Mesendoderm (in vitro differentiated cells): ENCODE measurements at regions not wholly inside any gene's neighbourhood (a gene's known extent, or its start where the extent isn't known, plus 50 kb on each side); places are given as distances from the start of the nearest gene placed in this dataset.

Source experiments
- DNase-seq: peaks from one replicate; pipeline ENCODE4 v3.0.0; 2013
- H2AK5ac ChIP-seq: 2 replicates; pipeline ENCODE4 v1.6.1; 2013; ENCODE audit warnings: low read length, inconsistent platforms
- H2BK120ac ChIP-seq: 2 replicates; pipeline ENCODE4 v1.6.1; 2013; ENCODE audit warnings: low read depth, mild to moderate bottlenecking, low read length, moderate library complexity, mixed read lengths
- H2BK15ac ChIP-seq: replicated peaks from 2 replicates; pipeline ENCODE4 v1.6.1; 2013; ENCODE audit warnings: low read depth, mild to moderate bottlenecking, moderate library complexity
- H2BK5ac ChIP-seq: 2 replicates; pipeline ENCODE4 v1.6.1; 2013; ENCODE audit warnings: low read length, inconsistent platforms
- H3K18ac ChIP-seq: 2 replicates; pipeline ENCODE4 v1.6.1; 2013; ENCODE audit warnings: mild to moderate bottlenecking, low read length, mixed read lengths
- H3K23ac ChIP-seq: one replicate; pipeline ENCODE4 v1.6.1; 2013; ENCODE audit warnings: low read length
- H3K27ac ChIP-seq: 2 replicates; pipeline ENCODE4 v1.5.1; 2013; ENCODE audit warnings: low read depth, mild to moderate bottlenecking, inconsistent platforms, low read length, moderate library complexity
- H3K27me3 ChIP-seq: 2 replicates; pipeline ENCODE4 v1.6.1; 2013; ENCODE audit warnings: low read length, control low read depth, mild to moderate bottlenecking, inconsistent platforms; ENCODE audit not compliant: insufficient read depth, poor library complexity
- H3K36me3 ChIP-seq: 2 replicates; pipeline ENCODE4 v1.6.1; 2013; ENCODE audit warnings: low read length, inconsistent platforms; ENCODE audit not compliant: control insufficient read depth, insufficient read depth
- H3K4ac ChIP-seq: one replicate; pipeline ENCODE4 v1.6.1; 2013; ENCODE audit warnings: low read depth, mild to moderate bottlenecking, low read length, moderate library complexity
- H3K4me1 ChIP-seq: 2 replicates; pipeline ENCODE4 v1.6.1; 2013; ENCODE audit warnings: low read depth, low read length, inconsistent platforms; ENCODE audit not compliant: control insufficient read depth
- H3K4me2 ChIP-seq: 2 replicates; pipeline ENCODE4 v1.6.1; 2013; ENCODE audit warnings: low read length
- H3K4me3 ChIP-seq: 2 replicates; pipeline ENCODE4 v1.5.1; 2013; ENCODE audit warnings: mild to moderate bottlenecking, low read length
- H3K56ac ChIP-seq: one replicate; pipeline ENCODE4 v1.6.1; 2013; ENCODE audit warnings: low read length
- H3K79me1 ChIP-seq: 2 replicates; pipeline ENCODE4 v1.6.1; 2013; ENCODE audit warnings: low read length, inconsistent platforms
- H3K79me2 ChIP-seq: 2 replicates; pipeline ENCODE4 v1.6.1; 2013; ENCODE audit warnings: mild to moderate bottlenecking, low read length; ENCODE audit not compliant: control insufficient read depth, insufficient read depth
- H3K9ac ChIP-seq: 2 replicates; pipeline ENCODE4 v1.6.1; 2013; ENCODE audit warnings: low read length, inconsistent platforms
- H4K5ac ChIP-seq: one replicate; pipeline ENCODE4 v1.6.1; 2013; ENCODE audit warnings: low read length
- H4K8ac ChIP-seq: one replicate; pipeline ENCODE4 v1.6.1; 2013; ENCODE audit warnings: low read depth, mild to moderate bottlenecking, control low read depth, low read length, moderate library complexity
- WGBS: extraction: QIAGEN DNeasy Blood & Tissue Kit; methylation state at CpG from one replicate; pipeline ENCODE4 v1.1.7; 2013; ENCODE audit warnings: low lambda C conversion rate, missing lambda C conversion rate; ENCODE audit not compliant: insufficient coverage; ENCODE audit errors: extremely low coverage; 5-methylcytosine and 5-hydroxymethylcytosine counted together

GRCh38 chr5:121263456-121263855 is 588.2 kb upstream of the FTMT start:
- Histone ChIP-seq H3K27ac (no peak overlapping the region), H3K36me3 (no peaks in the 10 kb centered on the region), H2AK5ac (no peak overlapping the region), H4K5ac (no peak overlapping the region), H2BK5ac (no peak overlapping the region), H3K4me1 (no peaks in the 10 kb centered on the region), H2BK15ac (no peak overlapping the region), H3K27me3 (no peaks in the 10 kb centered on the region), H2BK120ac (no peak overlapping the region), H4K8ac (no peak overlapping the region), H3K79me1 (no peaks in the 10 kb centered on the region), H3K79me2 (no peaks in the 10 kb centered on the region), H3K9ac (no peak overlapping the region), H3K4ac (no peak overlapping the region), H3K4me3 (no peak overlapping the region), H3K18ac (no peak overlapping the region), H3K56ac (no peak overlapping the region), H3K4me2 (no peak overlapping the region), H3K23ac (no peak overlapping the region)
- no CpG with 5 or more reads among the region's 3 CpGs for WGBS
- DNase-seq: no peak

- H3K36me3 ChIP-seq: no peaks in the 10 kb centered on the region
- WGBS: no CpG with 5 or more reads among the region's 3 CpGs
- H4K8ac ChIP-seq: no peak overlapping the region
- H3K56ac ChIP-seq: no peak overlapping the region
- H3K27me3 ChIP-seq: no peaks in the 10 kb centered on the region
- no peak overlapping the region for H3K4me2 ChIP-seq
- no peaks in the 10 kb centered on the region for H3K79me2 ChIP-seq
- H3K79me1 ChIP-seq: no peaks in the 10 kb centered on the region
- no peak overlapping the region for H2BK15ac ChIP-seq
- no peak overlapping the region for H3K9ac ChIP-seq
- H3K23ac ChIP-seq: no peak overlapping the region
- H2BK5ac ChIP-seq: no peak overlapping the region
- no peak for DNase-seq
- no peak overlapping the region for H2BK120ac ChIP-seq
- no peak overlapping the region for H3K27ac ChIP-seq
- H4K5ac ChIP-seq: no peak overlapping the region
- H3K4me3 ChIP-seq: no peak overlapping the region
- H2AK5ac ChIP-seq: no peak overlapping the region
- no peaks in the 10 kb centered on the region for H3K4me1 ChIP-seq
- H3K18ac ChIP-seq: no peak overlapping the region
- no peak overlapping the region for H3K4ac ChIP-seq
Observed at GRCh38 chr5:121264605-121265004, 587.1 kb upstream of the FTMT start.

- no peak overlapping the region for H3K4ac ChIP-seq
- H3K4me2 ChIP-seq: no peak overlapping the region
- H3K4me3 ChIP-seq: no peak overlapping the region
- H3K79me2 ChIP-seq: no peaks in the 10 kb centered on the region
- H3K9ac ChIP-seq: no peak overlapping the region
- H2AK5ac ChIP-seq: no peak overlapping the region
- no peak overlapping the region for H3K56ac ChIP-seq
- H2BK15ac ChIP-seq: no peak overlapping the region
- H3K4me1 ChIP-seq: no peaks in the 10 kb centered on the region
- H3K79me1 ChIP-seq: no peaks in the 10 kb centered on the region
- no peak for DNase-seq
- H4K8ac ChIP-seq: no peak overlapping the region
- WGBS: no CpG with 5 or more reads among the region's 2 CpGs
- H3K18ac ChIP-seq: no peak overlapping the region
- H2BK120ac ChIP-seq: no peak overlapping the region
- no peak overlapping the region for H4K5ac ChIP-seq
- no peak overlapping the region for H3K23ac ChIP-seq
- no peak overlapping the region for H2BK5ac ChIP-seq
- H3K27me3 ChIP-seq: no peaks in the 10 kb centered on the region
- H3K36me3 ChIP-seq: no peaks in the 10 kb centered on the region
- H3K27ac ChIP-seq: no peak overlapping the region
Observed at GRCh38 chr5:121271546-121271945, 580.1 kb upstream of the FTMT start.

GRCh38 chr5:121273833-121274433 is 577.7 kb upstream of the FTMT start:
- Histone ChIP-seq H3K18ac (no peak overlapping the region), H2AK5ac (no peak overlapping the region), H3K4me1 (no peaks in the 10 kb centered on the region), H3K79me2 (no peaks in the 10 kb centered on the region), H3K9ac (no peak overlapping the region), H3K4ac (no peak overlapping the region), H3K4me2 (no peak overlapping the region), H3K27ac (no peak overlapping the region), H2BK5ac (no peak overlapping the region), H2BK120ac (no peak overlapping the region), H3K4me3 (no peak overlapping the region), H3K36me3 (no peaks in the 10 kb centered on the region), H2BK15ac (no peak overlapping the region), H3K27me3 (no peaks in the 10 kb centered on the region), H3K79me1 (no peaks in the 10 kb centered on the region), H3K23ac (no peak overlapping the region), H4K5ac (no peak overlapping the region), H4K8ac (no peak overlapping the region), H3K56ac (no peak overlapping the region)
- DNase-seq: peak; percentile 59
- WGBS: no CpG with 5 or more reads among the region's 2 CpGs

GRCh38 chr5:121279801-121280200 is 571.9 kb upstream of the FTMT start:
- Histone ChIP-seq H3K4me3 (no peak overlapping the region), H3K56ac (no peak overlapping the region), H3K36me3 (no peaks in the 10 kb centered on the region), H3K23ac (no peak overlapping the region), H2BK120ac (no peak overlapping the region), H3K27me3 (no peaks in the 10 kb centered on the region), H3K4me2 (no peak overlapping the region), H4K8ac (no peak overlapping the region), H2BK5ac (no peak overlapping the region), H3K79me2 (no peaks in the 10 kb centered on the region), H4K5ac (no peak overlapping the region), H3K4ac (no peak overlapping the region), H3K9ac (no peak overlapping the region), H3K4me1 (no peaks in the 10 kb centered on the region), H2BK15ac (no peak overlapping the region), H3K79me1 (no peaks in the 10 kb centered on the region), H3K18ac (no peak overlapping the region), H3K27ac (no peak overlapping the region), H2AK5ac (no peak overlapping the region)
- whole genome bisulfite sequencing: no CpG with 5 or more reads among the region's 4 CpGs
- DNase-seq: no peak

GRCh38 chr5:121285801-121286521 is 565.7 kb upstream of the FTMT start:
- Histone ChIP-seq H2BK5ac (no peak overlapping the region), H3K18ac (no peak overlapping the region), H3K4me2 (no peak overlapping the region), H2AK5ac (no peak overlapping the region), H2BK15ac (no peak overlapping the region), H4K8ac (no peak overlapping the region), H3K56ac (no peak overlapping the region), H3K36me3 (no peaks in the 10 kb centered on the region), H3K27me3 (no peaks in the 10 kb centered on the region), H3K4ac (no peak overlapping the region), H3K4me3 (no peak overlapping the region), H2BK120ac (no peak overlapping the region), H4K5ac (no peak overlapping the region), H3K9ac (no peak overlapping the region), H3K79me2 (no peaks in the 10 kb centered on the region), H3K27ac (no peak overlapping the region), H3K79me1 (no peaks in the 10 kb centered on the region), H3K23ac (no peak overlapping the region), H3K4me1 (no peaks in the 10 kb centered on the region)
- no CpG with 5 or more reads among the region's 4 CpGs for WGBS
- DNase-seq: no peak
